ENCODE measurements at regions not wholly inside any gene's neighbourhood (a gene's known extent, or its start where the extent isn't known, plus 50 kb on each side); places are given as distances from the start of the nearest gene placed in this dataset.

GRCh38 chr2:13040043-13040442, 323.3 kb downstream of the TRIB2 start:
- POLR2A ChIA-PET = no interaction called here
- CTCF ChIA-PET = no interaction called here
- Mint-ChIP-seq H3K4me1 (ENCODE audit: low read depth) (no peaks in the 10 kb centered on the region), H3K27ac (no peak overlapping the region), H3K27me3 (ENCODE audit: low read depth) (peaks cover 11% of the 10 kb centered on the region), H3K36me3 (ENCODE audit: low read depth) (no peaks in the 10 kb centered on the region), H3K9me3 (ENCODE audit: insufficient read depth) (peaks cover 9% of the 10 kb centered on the region), H3K4me3 (no peak overlapping the region)
- ATAC-seq (no peak), DNase-seq (no peak)

- Mint-ChIP-seq H3K27me3 (ENCODE audit: low read depth) (peaks cover 5% of the 10 kb centered on the region), H3K4me1 (ENCODE audit: low read depth) (no peaks in the 10 kb centered on the region), H3K4me3 (no peak overlapping the region), H3K27ac (no peak overlapping the region), H3K36me3 (ENCODE audit: low read depth) (no peaks in the 10 kb centered on the region), H3K9me3 (ENCODE audit: insufficient read depth) (no peaks in the 10 kb centered on the region)
- POLR2A ChIA-PET = no interaction called here
- DNase-seq = no peak
- CTCF ChIA-PET = interaction anchor here (1.0 kb wide), 1 partner anchor 9 kb away, joined by 5 read pairs; no protein-coding TSS in a partner anchor
- no peak for ATAC-seq
These were observed 329.9 kb downstream of the TRIB2 start for GRCh38 chr2:13046557-13047165.

- POLR2A ChIA-PET = no interaction called here
- Mint-ChIP-seq H3K27ac (no peak overlapping the region), H3K9me3 (ENCODE audit: insufficient read depth) (no peaks in the 10 kb centered on the region), H3K36me3 (ENCODE audit: low read depth) (no peaks in the 10 kb centered on the region), H3K27me3 (ENCODE audit: low read depth) (peaks cover 4% of the 10 kb centered on the region), H3K4me3 (no peak overlapping the region), H3K4me1 (ENCODE audit: low read depth) (no peaks in the 10 kb centered on the region)
- DNase-seq (no peak), ATAC-seq (no peak)
- CTCF ChIA-PET = no interaction called here
These were observed 334.0 kb downstream of the TRIB2 start for GRCh38 chr2:13050764-13051163.

GRCh38 chr2:13052547-13052946, 335.8 kb downstream of the TRIB2 start:
- peaks cover 6% of the 10 kb centered on the region for H3K27me3 Mint-ChIP-seq (ENCODE audit: low read depth)
- ATAC-seq (no peak), DNase-seq (no peak)
- H3K27ac Mint-ChIP-seq = no peak overlapping the region
- ChIA-PET POLR2A (interaction anchor here (0.6 kb wide), 1 partner anchor 1372 kb away, joined by 3 read pairs; no protein-coding TSS in a partner anchor), CTCF (no interaction called here)
- no peaks in the 10 kb centered on the region for H3K9me3 Mint-ChIP-seq (ENCODE audit: insufficient read depth)
- H3K4me3 Mint-ChIP-seq = no peak overlapping the region
- no peaks in the 10 kb centered on the region for H3K36me3 Mint-ChIP-seq (ENCODE audit: low read depth)
- no peaks in the 10 kb centered on the region for H3K4me1 Mint-ChIP-seq (ENCODE audit: low read depth)

- ChIA-PET POLR2A (no interaction called here), CTCF (interaction anchor here (2.0 kb wide), 1 partner anchor 10 kb away, joined by 5 read pairs; no protein-coding TSS in a partner anchor)
- DNase-seq (no peak), ATAC-seq (no peak)
- Mint-ChIP-seq H3K27me3 (ENCODE audit: low read depth) (peaks cover 6% of the 10 kb centered on the region), H3K36me3 (ENCODE audit: low read depth) (no peaks in the 10 kb centered on the region), H3K4me1 (ENCODE audit: low read depth) (no peaks in the 10 kb centered on the region), H3K9me3 (ENCODE audit: insufficient read depth) (no peaks in the 10 kb centered on the region), H3K27ac (no peak overlapping the region), H3K4me3 (no peak overlapping the region)
These were observed 339.6 kb downstream of the TRIB2 start for GRCh38 chr2:13056259-13056843.

GRCh38 chr2:13057671-13058070, 340.9 kb downstream of the TRIB2 start:
- CTCF ChIA-PET = no interaction called here
- Mint-ChIP-seq H3K36me3 (ENCODE audit: low read depth) (no peaks in the 10 kb centered on the region), H3K4me3 (no peak overlapping the region), H3K4me1 (ENCODE audit: low read depth) (no peaks in the 10 kb centered on the region), H3K27ac (no peak overlapping the region), H3K9me3 (ENCODE audit: insufficient read depth) (no peaks in the 10 kb centered on the region), H3K27me3 (ENCODE audit: low read depth) (peaks cover 6% of the 10 kb centered on the region)
- DNase-seq (no peak), ATAC-seq (no peak)
- POLR2A ChIA-PET = no interaction called here

- ChIA-PET POLR2A (no interaction called here), CTCF (no interaction called here)
- Mint-ChIP-seq H3K36me3 (ENCODE audit: low read depth) (no peaks in the 10 kb centered on the region), H3K27ac (no peak overlapping the region), H3K9me3 (ENCODE audit: insufficient read depth) (no peaks in the 10 kb centered on the region), H3K4me3 (no peak overlapping the region), H3K4me1 (ENCODE audit: low read depth) (no peaks in the 10 kb centered on the region), H3K27me3 (ENCODE audit: low read depth) (peaks cover 9% of the 10 kb centered on the region)
- ATAC-seq (no peak), DNase-seq (no peak)
These were observed 349.9 kb downstream of the TRIB2 start for GRCh38 chr2:13066676-13067075.

- CTCF ChIA-PET = no interaction called here
- H3K27ac Mint-ChIP-seq = no peak overlapping the region
- no peak overlapping the region for H3K4me3 Mint-ChIP-seq
- H3K9me3 Mint-ChIP-seq (ENCODE audit: insufficient read depth) = no peaks in the 10 kb centered on the region
- peaks cover 9% of the 10 kb centered on the region for H3K27me3 Mint-ChIP-seq (ENCODE audit: low read depth)
- ATAC-seq = no peak
- POLR2A ChIA-PET = no interaction called here
- no peaks in the 10 kb centered on the region for H3K36me3 Mint-ChIP-seq (ENCODE audit: low read depth)
- no peak for DNase-seq
- H3K4me1 Mint-ChIP-seq (ENCODE audit: low read depth) = no peaks in the 10 kb centered on the region
These were observed 350.8 kb downstream of the TRIB2 start for GRCh38 chr2:13067508-13067907.

- Mint-ChIP-seq H3K4me3 (no peak overlapping the region), H3K9me3 (ENCODE audit: insufficient read depth) (no peaks in the 10 kb centered on the region), H3K4me1 (ENCODE audit: low read depth) (no peaks in the 10 kb centered on the region), H3K36me3 (ENCODE audit: low read depth) (no peaks in the 10 kb centered on the region), H3K27ac (no peak overlapping the region), H3K27me3 (ENCODE audit: low read depth) (peaks cover 4% of the 10 kb centered on the region)
- POLR2A ChIA-PET = no interaction called here
- CTCF ChIA-PET = no interaction called here
- ATAC-seq (no peak), DNase-seq (no peak)
These were observed 373.2 kb downstream of the TRIB2 start for GRCh38 chr2:13089971-13090370.

GRCh38 chr2:13091455-13091854, 374.7 kb downstream of the TRIB2 start:
- CTCF ChIA-PET = no interaction called here
- peaks cover 4% of the 10 kb centered on the region for H3K27me3 Mint-ChIP-seq (ENCODE audit: low read depth)
- no peaks in the 10 kb centered on the region for H3K36me3 Mint-ChIP-seq (ENCODE audit: low read depth)
- DNase-seq = no peak
- no peak overlapping the region for H3K27ac Mint-ChIP-seq
- no peak overlapping the region for H3K4me3 Mint-ChIP-seq
- H3K9me3 Mint-ChIP-seq (ENCODE audit: insufficient read depth) = no peaks in the 10 kb centered on the region
- POLR2A ChIA-PET = no interaction called here
- H3K4me1 Mint-ChIP-seq (ENCODE audit: low read depth) = no peaks in the 10 kb centered on the region
- no peak for ATAC-seq

- ATAC-seq = no peak
- Mint-ChIP-seq H3K36me3 (ENCODE audit: low read depth) (no peaks in the 10 kb centered on the region), H3K27me3 (ENCODE audit: low read depth) (peaks cover 2% of the 10 kb centered on the region), H3K4me3 (no peak overlapping the region), H3K27ac (no peak overlapping the region), H3K9me3 (ENCODE audit: insufficient read depth) (no peaks in the 10 kb centered on the region), H3K4me1 (ENCODE audit: low read depth) (no peaks in the 10 kb centered on the region)
- DNase-seq = no peak
- ChIA-PET CTCF (no interaction called here), POLR2A (no interaction called here)
These were observed 375.2 kb downstream of the TRIB2 start for GRCh38 chr2:13091861-13092378.

GRCh38 chr2:13093416-13093991, 376.8 kb downstream of the TRIB2 start:
- no peak for ATAC-seq
- no peak for DNase-seq
- no peaks in the 10 kb centered on the region for H3K36me3 Mint-ChIP-seq (ENCODE audit: low read depth)
- ChIA-PET POLR2A (no interaction called here), CTCF (no interaction called here)
- H3K9me3 Mint-ChIP-seq (ENCODE audit: insufficient read depth) = no peaks in the 10 kb centered on the region
- no peaks in the 10 kb centered on the region for H3K27me3 Mint-ChIP-seq (ENCODE audit: low read depth)
- no peaks in the 10 kb centered on the region for H3K4me1 Mint-ChIP-seq (ENCODE audit: low read depth)
- no peak overlapping the region for H3K4me3 Mint-ChIP-seq
- H3K27ac Mint-ChIP-seq = no peak overlapping the region

Data from activated CD8-positive, alpha-beta T cell treated with anti-CD3 and anti-CD28 coated beads, Interleukin-2, amount 10 ng/mL, durations not matched to agents 7 days and 5 days (primary cell).